Nephron (organoid): ENCODE measurements at regions not wholly inside any gene's neighbourhood (a gene's known extent, or its start where the extent isn't known, plus 50 kb on each side); places are given as distances from the start of the nearest gene placed in this dataset.

Source experiments
- H3K27ac Mint-ChIP-seq, 3 experiments: 2 replicates each; pipeline ENCODE4 v1.8.0; 2020; ENCODE audit warnings: mixed read lengths in 3 of 3, mild to moderate bottlenecking in 2 of 3, moderate library complexity in 1 of 3
- H3K27me3 Mint-ChIP-seq: 2 replicates; pipeline ENCODE4 v1.8.0; 2021; ENCODE audit warnings: low read depth, mild to moderate bottlenecking, moderate library complexity, mixed read lengths
- H3K36me3 Mint-ChIP-seq: 2 replicates; pipeline ENCODE4 v1.8.0; 2020; ENCODE audit warnings: low read depth, mixed read lengths
- H3K4me1 Mint-ChIP-seq: 2 replicates; pipeline ENCODE4 v1.8.0; 2020; ENCODE audit warnings: mixed read lengths
- H3K4me3 Mint-ChIP-seq, 3 experiments: 2 replicates each; pipeline ENCODE4 v1.8.0; 2020; ENCODE audit warnings: mild to moderate bottlenecking in 3 of 3, mixed read lengths in 3 of 3, moderate library complexity in 2 of 3
- H3K9me3 Mint-ChIP-seq: 2 replicates; pipeline ENCODE4 v1.8.0; 2020; ENCODE audit warnings: mixed read lengths
- CTCF ChIP-seq, 3 experiments: fragments of 200-600 bp; sonication (generic); IDR thresholded peaks; one replicate each; pipeline ENCODE4 v1.5.0; 2021; ENCODE audit warnings: antibody characterized with exemption in 3 of 3; ENCODE audit not compliant: unreplicated experiment in 3 of 3

GRCh38 chr11:69209421-69210309 is 53.9 kb downstream of the SMIM38 start:
- TF ChIP-seq CTCF (IDR thresholded peaks at IDR 0.05; ENCODE audit: unreplicated experiment in 3 of 3) = no peak
- peaks cover 8% of the 10 kb centered on the region for H3K9me3 Mint-ChIP-seq
- H3K27me3 Mint-ChIP-seq = peaks cover 23% of the 10 kb centered on the region
- no peaks in the 10 kb centered on the region for H3K4me1 Mint-ChIP-seq
- no peak overlapping the region for H3K4me3 Mint-ChIP-seq
- no peak overlapping the region for H3K27ac Mint-ChIP-seq
- peaks cover 5% of the 10 kb centered on the region for H3K36me3 Mint-ChIP-seq

GRCh38 chr11:69210310-69211035 is 54.7 kb downstream of the SMIM38 start:
- Mint-ChIP-seq H3K9me3 (peaks cover 8% of the 10 kb centered on the region), H3K36me3 (peaks cover 5% of the 10 kb centered on the region), H3K4me3 (no peak overlapping the region), H3K4me1 (no peaks in the 10 kb centered on the region), H3K27me3 (peaks cover 21% of the 10 kb centered on the region), H3K27ac (no peak overlapping the region)
- TF ChIP-seq CTCF (IDR thresholded peaks at IDR 0.05; ENCODE audit: unreplicated experiment in 3 of 3) = no peak

GRCh38 chr11:69211540-69211919 is 55.8 kb downstream of the SMIM38 start:
- H3K4me1 Mint-ChIP-seq = no peaks in the 10 kb centered on the region
- H3K9me3 Mint-ChIP-seq = peaks cover 8% of the 10 kb centered on the region

GRCh38 chr11:69211920-69212797 is 56.4 kb downstream of the SMIM38 start:
- H3K4me1 Mint-ChIP-seq = no peaks in the 10 kb centered on the region
- H3K27ac Mint-ChIP-seq = peak overlapping the region in 2 of 3 experiments; percentile 26 to 31
- H3K9me3 Mint-ChIP-seq = peaks cover 8% of the 10 kb centered on the region
- peak; percentile 38 to 57 (median 43) for TF ChIP-seq CTCF (IDR thresholded peaks at IDR 0.05; ENCODE audit: unreplicated experiment in 3 of 3)
- no peak overlapping the region for H3K4me3 Mint-ChIP-seq
- H3K27me3 Mint-ChIP-seq = peaks cover 17% of the 10 kb centered on the region
- peaks cover 5% of the 10 kb centered on the region for H3K36me3 Mint-ChIP-seq

More at GRCh38 chr11:69211540-69211919, 55.8 kb downstream of the SMIM38 start:
- H3K36me3 Mint-ChIP-seq = peaks cover 5% of the 10 kb centered on the region
- H3K27ac Mint-ChIP-seq = peak overlapping the region in 2 of 3 experiments; percentile 26 to 31
- H3K4me3 Mint-ChIP-seq = no peak overlapping the region
- TF ChIP-seq CTCF (IDR thresholded peaks at IDR 0.05; ENCODE audit: unreplicated experiment in 3 of 3) = no peak
- peaks cover 17% of the 10 kb centered on the region for H3K27me3 Mint-ChIP-seq

- peaks cover 17% of the 10 kb centered on the region for H3K27me3 Mint-ChIP-seq
- H3K36me3 Mint-ChIP-seq = peaks cover 5% of the 10 kb centered on the region
- TF ChIP-seq CTCF (IDR thresholded peaks at IDR 0.05; ENCODE audit: unreplicated experiment in 3 of 3) = no peak
- H3K4me1 Mint-ChIP-seq = no peaks in the 10 kb centered on the region
- H3K4me3 Mint-ChIP-seq = no peak overlapping the region
- H3K9me3 Mint-ChIP-seq = peaks cover 8% of the 10 kb centered on the region
- H3K27ac Mint-ChIP-seq = no peak overlapping the region
These were observed 57.0 kb downstream of the SMIM38 start for GRCh38 chr11:69212798-69213110.
